A549 (cell line): ENCODE measurements at regions not wholly inside any gene's neighbourhood (a gene's known extent, or its start where the extent isn't known, plus 50 kb on each side); places are given as distances from the start of the nearest gene placed in this dataset.

Experiments used
- ATAC-seq, 2 experiments: fragments of 200-7000 bp in 1 of 2; fragments of >200 bp in 1 of 2; cut with Nextera tagmentation in 1 of 2; cut with Tn5 transposase in 1 of 2; 3 replicates each; pipeline versions ENCODE4 v1.8.0 to v1.9.1; 2018 to 2020; ENCODE audit warnings: mild to moderate bottlenecking in 1 of 2, moderate library complexity in 1 of 2
- CTCF ChIA-PET: fragments of 300-600 bp; sonication (Branson Sonifier 250); formaldehyde crosslinking; extraction: SDS; loops from one replicate; lab custom pipeline; 2021; ENCODE audit warnings: antibody characterized with exemption, inconsistent platforms; lab: Yijun Ruan, JAX
- POLR2A ChIA-PET: fragments of 350-600 bp; formaldehyde crosslinking; extraction: SDS; loops from one replicate; lab custom pipeline; 2021; ENCODE audit warnings: antibody characterized with exemption, inconsistent platforms; lab: Yijun Ruan, JAX
- DNase-seq, 2 experiments: peaks; one replicate each; pipeline versions ENCODE4 v3.0.0 to v3.0.0-alpha.2; 2011 to 2016; ENCODE audit warnings: low read depth in 1 of 2, low spot score in 1 of 2
- FAIRE-seq: peaks from 2 replicates; lab custom pipeline; 2011; peaks lifted over from hg19 to GRCh38; lab: Jason Lieb, UNC
- H3K27ac ChIP-seq, 2 experiments: fragments of >200 bp; sonication (Bioruptor Twin); formaldehyde crosslinking; 3 replicates each; pipeline ENCODE4 v1.5.1; 2016 to 2017
- H3K4me1 ChIP-seq: fragments of >200 bp; sonication (Bioruptor Twin); formaldehyde crosslinking; 3 replicates; pipeline ENCODE4 v1.6.1; 2016
- H3K4me2 ChIP-seq: fragments of >200 bp; sonication (Bioruptor Twin); formaldehyde crosslinking; 3 replicates; pipeline ENCODE4 v1.6.1; 2016
- H3K4me3 ChIP-seq: fragments of >200 bp; sonication (Bioruptor Twin); formaldehyde crosslinking; 3 replicates; pipeline ENCODE4 v1.5.1; 2016
- H3K9me3 ChIP-seq: fragments of >200 bp; sonication (Bioruptor Twin); formaldehyde crosslinking; 3 replicates; pipeline ENCODE4 v1.6.1; 2016
- CEBPB ChIP-seq, 2 experiments: fragments of >200 bp in 1 of 2; sonication (Bioruptor Twin) in 1 of 2; formaldehyde crosslinking in 1 of 2; IDR thresholded peaks; 2 replicates each; pipeline ENCODE4 v1.6.1; 2012 to 2016
- CHD2 ChIP-seq: fragments of 150-350 bp; IDR thresholded peaks from 2 replicates; pipeline ENCODE4 v1.6.1; 2014; ENCODE audit warnings: low read length; ENCODE audit not compliant: partially characterized antibody
- E2F6 ChIP-seq: IDR thresholded peaks from 2 replicates; pipeline ENCODE4 v1.6.1; 2012; ENCODE audit warnings: low read depth, borderline replicate concordance
- FOXS1 ChIP-seq: fragments of 250-450 bp; sonication (Bioruptor Pico); IDR thresholded peaks from 2 replicates; pipeline ENCODE4 v1.5.0; 2020; ENCODE audit warnings: mild to moderate bottlenecking, moderate library complexity
- GATA3 ChIP-seq: IDR thresholded peaks from 2 replicates; pipeline ENCODE4 v1.6.1; 2012; ENCODE audit warnings: borderline replicate concordance
- HDAC2 ChIP-seq: fragments of 200-600 bp; sonication (generic); IDR thresholded peaks from 2 replicates; pipeline ENCODE4 v1.6.1; 2016
- MAFK ChIP-seq: fragments of 450-650 bp; IDR thresholded peaks from 2 replicates; pipeline ENCODE4 v1.6.1; 2014; ENCODE audit not compliant: partially characterized antibody
- MAX ChIP-seq: IDR thresholded peaks from 2 replicates; pipeline ENCODE4 v1.6.1; 2012
- MAZ ChIP-seq: fragments of 150-350 bp; IDR thresholded peaks from 2 replicates; pipeline ENCODE4 v1.6.1; 2014; ENCODE audit warnings: antibody characterized with exemption, low read depth, low read length, borderline replicate concordance
- NPAS2 ChIP-seq: fragments of 250-450 bp; sonication (Bioruptor Pico); IDR thresholded peaks from 2 replicates; pipeline ENCODE4 v1.8.0; 2022; ENCODE audit warnings: mild to moderate bottlenecking, moderate library complexity, borderline replicate concordance
- PHF8 ChIP-seq: fragments of 200-600 bp; sonication (generic); IDR thresholded peaks from 2 replicates; pipeline ENCODE4 v1.6.1; 2016; ENCODE audit warnings: low read depth, mild to moderate bottlenecking, antibody characterized with exemption, moderate library complexity, borderline replicate concordance
- RARB ChIP-seq: fragments of 250-450 bp; sonication (Bioruptor Pico); IDR thresholded peaks from 2 replicates; pipeline ENCODE4 v1.8.0; 2021; ENCODE audit warnings: mild to moderate bottlenecking, moderate library complexity
- REST ChIP-seq: fragments of 200-600 bp; sonication (generic); IDR thresholded peaks from 2 replicates; pipeline ENCODE4 v1.6.1; 2016; ENCODE audit warnings: antibody characterized with exemption, mild to moderate bottlenecking, moderate library complexity
- RNF2 ChIP-seq: fragments of 200-600 bp; sonication (generic); IDR thresholded peaks from 2 replicates; pipeline ENCODE4 v1.6.1; 2016; ENCODE audit warnings: low read depth, mild to moderate bottlenecking, antibody characterized with exemption, moderate library complexity, borderline replicate concordance
- SMC3 ChIP-seq: fragments of >200 bp; sonication (Bioruptor Twin); formaldehyde crosslinking; IDR thresholded peaks from 3 replicates; pipeline ENCODE4 v1.6.1; 2018; ENCODE audit warnings: inconsistent platforms
- TP53 ChIP-seq: fragments of 250-450 bp; sonication (Bioruptor Pico); IDR thresholded peaks from 2 replicates; pipeline ENCODE4 v1.5.0; 2021; ENCODE audit warnings: mild to moderate bottlenecking, moderate library complexity
- ZFP36 ChIP-seq: fragments of 450-650 bp; IDR thresholded peaks from 2 replicates; pipeline ENCODE4 v1.6.1; 2014; ENCODE audit warnings: borderline replicate concordance; ENCODE audit not compliant: partially characterized antibody
- ZNF302 ChIP-seq: fragments of 250-450 bp; sonication (Bioruptor Pico); IDR thresholded peaks from 2 replicates; pipeline ENCODE4 v1.9.0; 2021; ENCODE audit warnings: inconsistent platforms, mild to moderate bottlenecking, moderate library complexity
- WGBS: methylation state at CpG from one replicate; pipeline ENCODE4 v1.1.6; 2017; ENCODE audit errors: missing lambda C conversion rate; 5-methylcytosine and 5-hydroxymethylcytosine counted together
- TF ChIP-seq, protein P1 (sequence below): IDR thresholded peaks from 2 replicates; pipeline ENCODE4 v1.6.1; 2012
- TF ChIP-seq, protein P2 (sequence below): fragments of 150-350 bp; IDR thresholded peaks from 2 replicates; pipeline ENCODE4 v1.6.1; 2014; ENCODE audit warnings: low read depth, mild to moderate bottlenecking, low read length
- TF ChIP-seq, protein P3 (sequence below): fragments of 250-450 bp; sonication (Bioruptor Pico); IDR thresholded peaks from 2 replicates; pipeline ENCODE4 v1.5.0; 2021; ENCODE audit warnings: mild to moderate bottlenecking, moderate library complexity, borderline replicate concordance

GRCh38 chr2:239578381-239578780 lies 177.6 kb upstream of the HDAC4 start:
- CTCF ChIA-PET, result interaction anchor here (1.1 kb wide), 1 partner anchor 41 kb away, joined by 3 read pairs; no protein-coding TSS in a partner anchor
- H3K9me3 ChIP-seq, result no peaks in the 10 kb centered on the region; the same call in 2 of the 3 replicates
- POLR2A ChIA-PET, result no interaction called here
- no peak for ATAC-seq
- TF ChIP-seq MAFK (no peak), HDAC2 (no peak), SMC3 (no peak), ZNF302 (CRISPR knock-in tag) (no peak), RARB (CRISPR knock-in tag) (no peak), MAX (no peak), PHF8 (no peak)
- TF ChIP-seq, protein P1, sequence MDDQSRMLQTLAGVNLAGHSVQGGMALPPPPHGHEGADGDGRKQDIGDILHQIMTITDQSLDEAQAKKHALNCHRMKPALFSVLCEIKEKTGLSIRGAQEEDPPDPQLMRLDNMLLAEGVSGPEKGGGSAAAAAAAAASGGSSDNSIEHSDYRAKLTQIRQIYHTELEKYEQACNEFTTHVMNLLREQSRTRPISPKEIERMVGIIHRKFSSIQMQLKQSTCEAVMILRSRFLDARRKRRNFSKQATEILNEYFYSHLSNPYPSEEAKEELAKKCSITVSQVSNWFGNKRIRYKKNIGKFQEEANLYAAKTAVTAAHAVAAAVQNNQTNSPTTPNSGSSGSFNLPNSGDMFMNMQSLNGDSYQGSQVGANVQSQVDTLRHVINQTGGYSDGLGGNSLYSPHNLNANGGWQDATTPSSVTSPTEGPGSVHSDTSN, result no peak
- TF ChIP-seq, protein P2, sequence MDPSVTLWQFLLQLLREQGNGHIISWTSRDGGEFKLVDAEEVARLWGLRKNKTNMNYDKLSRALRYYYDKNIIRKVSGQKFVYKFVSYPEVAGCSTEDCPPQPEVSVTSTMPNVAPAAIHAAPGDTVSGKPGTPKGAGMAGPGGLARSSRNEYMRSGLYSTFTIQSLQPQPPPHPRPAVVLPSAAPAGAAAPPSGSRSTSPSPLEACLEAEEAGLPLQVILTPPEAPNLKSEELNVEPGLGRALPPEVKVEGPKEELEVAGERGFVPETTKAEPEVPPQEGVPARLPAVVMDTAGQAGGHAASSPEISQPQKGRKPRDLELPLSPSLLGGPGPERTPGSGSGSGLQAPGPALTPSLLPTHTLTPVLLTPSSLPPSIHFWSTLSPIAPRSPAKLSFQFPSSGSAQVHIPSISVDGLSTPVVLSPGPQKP, result no peak
- TF ChIP-seq, protein P3, sequence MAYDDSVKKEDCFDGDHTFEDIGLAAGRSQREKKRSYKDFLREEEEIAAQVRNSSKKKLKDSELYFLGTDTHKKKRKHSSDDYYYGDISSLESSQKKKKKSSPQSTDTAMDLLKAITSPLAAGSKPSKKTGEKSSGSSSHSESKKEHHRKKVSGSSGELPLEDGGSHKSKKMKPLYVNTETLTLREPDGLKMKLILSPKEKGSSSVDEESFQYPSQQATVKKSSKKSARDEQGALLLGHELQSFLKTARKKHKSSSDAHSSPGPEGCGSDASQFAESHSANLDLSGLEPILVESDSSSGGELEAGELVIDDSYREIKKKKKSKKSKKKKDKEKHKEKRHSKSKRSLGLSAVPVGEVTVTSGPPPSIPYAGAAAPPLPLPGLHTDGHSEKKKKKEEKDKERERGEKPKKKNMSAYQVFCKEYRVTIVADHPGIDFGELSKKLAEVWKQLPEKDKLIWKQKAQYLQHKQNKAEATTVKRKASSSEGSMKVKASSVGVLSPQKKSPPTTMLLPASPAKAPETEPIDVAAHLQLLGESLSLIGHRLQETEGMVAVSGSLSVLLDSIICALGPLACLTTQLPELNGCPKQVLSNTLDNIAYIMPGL, result no peak
- TF ChIP-seq, all 56 proteins: peak for 0
- FAIRE-seq (no peak), DNase-seq (no peak)
- Histone ChIP-seq H3K4me1 (no peaks in the 10 kb centered on the region), H3K4me2 (no peak overlapping the region), H3K27ac (no peak overlapping the region), H3K4me3 (no peak overlapping the region)
- 73% methylated on average over 10 of the region's 12 CpGs for whole genome bisulfite sequencing

DNA sequence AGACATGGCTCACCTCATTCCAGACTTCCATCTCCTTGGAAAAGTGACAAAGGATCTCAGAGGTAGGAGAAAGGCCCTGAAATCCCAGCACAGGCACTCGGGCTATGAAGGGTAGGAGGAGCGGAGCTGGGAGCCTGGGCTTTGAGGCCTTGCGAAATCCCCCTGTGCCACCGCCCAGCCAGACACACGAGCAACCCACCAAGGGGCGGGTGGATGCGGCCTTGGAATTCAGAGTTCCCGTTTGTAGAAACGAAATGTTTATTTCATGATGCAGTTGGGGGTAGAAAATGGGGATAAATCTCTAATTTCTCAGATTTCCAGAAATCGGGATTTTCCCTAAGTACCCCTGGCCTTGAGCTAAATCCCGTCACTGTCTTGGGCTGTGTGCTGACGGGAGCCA lies 177.1 kb upstream of the HDAC4 start:
- H3K4me1 ChIP-seq, result no peaks in the 10 kb centered on the region
- DNase-seq, result no peak
- ChIA-PET CTCF (interaction anchor here (1.1 kb wide), 1 partner anchor 41 kb away, joined by 3 read pairs; no protein-coding TSS in a partner anchor), POLR2A (no interaction called here)
- WGBS, result 67% methylated on average over 12 of the region's 12 CpGs
- no peak for TF ChIP-seq SMC3
- TF ChIP-seq CEBPB (IDR thresholded peaks at IDR 0.05), result no peak
- TF ChIP-seq, protein P1, result no peak
- no peak for TF ChIP-seq RNF2
- TF ChIP-seq TP53 (CRISPR knock-in tag), result no peak
- no peak for TF ChIP-seq MAZ
- no peak for TF ChIP-seq REST
- TF ChIP-seq CHD2, result no peak
- TF ChIP-seq FOXS1, result no peak
- no peak for TF ChIP-seq ZFP36
- no peak for TF ChIP-seq E2F6
- no peak for TF ChIP-seq NPAS2 (CRISPR knock-in tag)
- TF ChIP-seq GATA3, result no peak
- no peak overlapping the region for H3K27ac ChIP-seq
- H3K9me3 ChIP-seq, result no peaks in the 10 kb centered on the region; the same call in 2 of the 3 replicates
- ATAC-seq, result no peak
- no peak overlapping the region for H3K4me2 ChIP-seq
- no peak overlapping the region for H3K4me3 ChIP-seq
- FAIRE-seq, result no peak
